Bone marrow (tissue), 2 donors: ENCODE measurements at regions not wholly inside any gene's neighbourhood (a gene's known extent, or its start where the extent isn't known, plus 50 kb on each side); places are given as distances from the start of the nearest gene placed in this dataset.

ENCODE experiments used
- DNase-seq, 2 donors: peaks; one replicate each; lab custom pipeline; 2025; lab: John Stamatoyannopoulos, UW

GRCh38 chr9:673264-673965, 168.1 kb upstream of the DMRT1 start:
- DNase-seq, result no peak

GRCh38 chr9:673966-674526, 167.5 kb upstream of the DMRT1 start:
- no peak for DNase-seq

DNA sequence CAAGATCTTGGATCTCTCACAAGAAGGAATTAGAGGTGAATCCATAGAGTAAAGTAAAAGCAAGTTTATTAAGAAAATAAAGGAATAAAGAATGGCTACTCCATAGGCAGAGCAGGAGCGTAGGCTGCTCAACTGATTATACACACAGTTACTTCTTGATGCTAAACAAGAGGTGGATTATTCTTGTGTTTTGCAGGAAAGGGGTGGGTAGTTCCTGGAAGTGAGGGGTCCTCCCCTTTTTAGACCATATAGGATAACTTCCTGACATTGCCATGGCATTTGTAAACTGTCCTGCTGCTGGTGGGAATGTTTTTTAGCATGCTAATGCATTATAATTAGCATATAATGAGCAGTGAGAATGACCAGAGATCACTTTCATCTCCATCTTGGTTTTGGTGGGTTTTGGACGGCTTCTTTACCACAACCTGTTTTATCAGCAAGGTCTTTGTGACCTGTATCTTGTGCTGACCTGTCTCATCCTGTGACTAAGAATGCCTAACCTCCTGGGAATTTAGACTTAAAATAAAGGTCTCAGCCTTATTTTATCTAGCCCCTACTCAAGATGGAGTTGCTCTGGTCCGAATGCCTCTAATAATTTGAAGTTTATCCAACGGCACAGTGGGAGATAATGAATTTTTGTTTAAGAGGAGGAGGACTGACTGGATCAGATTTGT, 165.7 kb upstream of the DMRT1 start:
- no peak for DNase-seq

- no peak for DNase-seq
These were observed 164.6 kb upstream of the DMRT1 start for GRCh38 chr9:676780-677438.

DNA sequence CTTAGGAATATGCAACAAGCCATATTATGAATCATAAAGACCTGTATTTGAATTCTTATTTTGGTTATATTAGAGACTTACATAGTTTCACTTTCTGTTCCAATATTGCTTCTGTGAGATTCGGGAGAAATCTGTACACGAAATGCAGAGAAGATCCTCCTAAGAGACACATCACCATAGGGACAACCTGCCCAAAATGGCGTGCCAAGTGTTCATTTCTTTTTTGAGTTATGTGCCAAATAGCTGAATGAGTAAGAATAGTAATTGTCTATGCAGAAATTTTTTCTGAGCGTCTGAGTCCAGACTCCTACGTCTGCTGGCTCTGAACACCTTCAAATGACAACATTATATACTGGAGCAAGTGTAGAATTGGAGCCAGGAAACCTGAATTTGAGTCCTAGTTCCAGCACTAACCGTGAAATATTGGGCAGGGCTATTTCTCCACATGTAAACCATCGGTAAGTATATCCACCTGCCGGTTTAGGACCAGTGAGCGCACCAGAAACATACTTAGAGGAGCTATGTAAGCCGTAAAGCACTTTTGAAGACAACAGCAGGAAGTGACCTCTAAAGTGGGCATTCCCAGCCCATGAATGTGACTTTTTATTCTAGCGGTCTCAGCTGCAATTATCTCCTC, 163.9 kb upstream of the DMRT1 start:
- peak in 1 of 2 donors; percentile 2 for DNase-seq

- no peak for DNase-seq
These were observed 162.6 kb upstream of the DMRT1 start for GRCh38 chr9:678897-679296.

DNA sequence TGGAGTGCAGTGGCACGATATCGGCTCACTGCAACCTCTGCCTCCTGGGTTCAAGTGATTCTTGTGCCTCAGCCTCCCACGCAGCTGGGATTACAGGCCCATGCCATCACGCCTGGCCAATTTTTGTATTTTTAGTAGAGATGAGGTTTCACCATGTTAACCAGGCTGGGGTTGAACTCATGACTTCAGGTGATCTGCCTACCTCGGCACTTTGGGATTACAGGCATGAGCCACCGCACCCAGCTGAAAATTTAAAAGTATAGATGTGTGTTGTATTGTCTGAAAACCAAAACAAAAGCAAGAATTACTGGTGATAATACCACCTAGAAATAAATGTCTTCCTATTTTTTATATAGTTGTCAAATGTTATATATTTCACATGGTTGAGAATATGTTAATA, 162.0 kb upstream of the DMRT1 start:
- DNase-seq, result no peak

DNA sequence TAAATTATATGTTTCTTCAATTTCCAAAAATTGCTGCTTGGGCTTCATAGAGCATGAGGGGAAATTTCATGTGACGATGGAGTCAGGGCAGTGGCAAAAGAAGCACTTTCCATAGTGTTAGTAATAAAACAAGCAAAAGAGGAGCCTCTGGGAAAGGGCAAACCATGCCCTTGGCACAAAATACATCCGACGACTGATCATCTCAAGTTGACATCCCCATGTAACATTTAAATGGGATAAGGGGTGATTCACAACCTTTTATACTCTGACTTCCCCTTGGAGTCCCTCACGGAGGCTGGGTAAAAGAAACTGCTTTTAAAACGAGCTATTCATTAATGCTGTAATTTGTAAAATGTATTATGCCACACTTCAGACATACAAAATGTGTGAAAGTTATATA, 161.4 kb upstream of the DMRT1 start:
- DNase-seq, result no peak

DNA sequence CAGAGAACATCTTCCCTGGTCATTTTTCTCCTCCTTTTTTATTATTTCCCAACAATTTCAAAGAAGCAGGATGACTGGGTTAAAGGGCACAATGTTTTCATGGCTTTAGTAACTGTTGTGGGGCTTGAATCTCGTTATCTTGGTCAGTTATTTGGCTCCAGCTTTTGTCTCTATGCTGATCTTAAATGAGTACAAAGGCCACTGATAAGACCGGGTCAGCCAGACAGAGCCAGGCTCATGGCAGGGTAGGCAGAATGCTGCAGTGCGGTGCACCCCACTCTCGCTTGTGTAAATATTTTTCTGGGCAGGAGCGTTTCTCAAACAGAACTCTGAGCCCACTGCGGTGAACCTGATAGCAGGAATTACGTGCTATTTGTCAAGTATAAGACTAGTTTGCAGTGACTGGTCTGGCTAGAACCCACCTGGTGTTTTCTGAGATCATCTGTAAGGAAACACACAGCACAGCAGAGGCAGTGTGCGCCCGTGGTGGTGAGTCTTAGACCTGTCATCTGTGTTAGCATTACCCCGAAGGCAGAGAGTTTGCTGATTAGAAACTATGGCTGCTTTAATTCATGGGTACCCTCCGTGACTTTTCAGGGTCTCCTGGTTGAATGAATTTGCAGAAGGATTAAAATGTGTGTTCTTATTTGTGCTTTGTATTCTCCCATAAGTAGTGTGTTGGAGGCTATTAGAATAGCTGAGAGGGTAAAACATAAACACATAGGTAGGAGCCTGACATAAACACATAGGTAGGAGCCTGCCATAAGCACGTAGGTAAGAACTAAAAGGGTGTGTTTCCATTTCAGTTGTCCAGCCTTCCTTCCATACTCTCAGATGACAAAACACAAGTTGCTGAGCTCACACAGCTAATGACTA, 158.6 kb upstream of the DMRT1 start:
- DNase-seq, result no peak

DNA sequence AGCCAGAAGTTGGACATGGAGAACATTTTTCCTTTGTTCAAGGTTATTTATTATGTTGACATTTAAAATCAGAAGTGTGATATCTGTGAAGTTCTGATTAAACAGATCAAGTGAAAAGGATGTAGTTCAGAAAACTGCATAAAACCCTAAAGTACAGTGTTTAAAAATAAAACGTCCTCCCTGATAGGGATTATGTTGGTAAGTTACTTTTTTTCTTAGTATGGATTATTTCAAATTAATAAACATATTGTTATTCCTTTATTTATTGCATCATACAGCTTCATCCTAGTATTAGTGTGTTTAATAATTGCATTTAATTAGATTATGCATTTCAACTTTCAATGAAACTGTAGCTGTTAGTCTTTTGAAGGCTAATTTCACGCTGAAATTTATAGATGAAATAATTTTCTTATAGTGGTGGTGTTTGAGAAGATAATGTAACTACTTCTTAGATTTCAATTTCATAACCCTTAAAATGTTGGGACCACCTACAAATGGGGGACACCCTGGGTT, 157.9 kb upstream of the DMRT1 start:
- DNase-seq, result no peak

DNA sequence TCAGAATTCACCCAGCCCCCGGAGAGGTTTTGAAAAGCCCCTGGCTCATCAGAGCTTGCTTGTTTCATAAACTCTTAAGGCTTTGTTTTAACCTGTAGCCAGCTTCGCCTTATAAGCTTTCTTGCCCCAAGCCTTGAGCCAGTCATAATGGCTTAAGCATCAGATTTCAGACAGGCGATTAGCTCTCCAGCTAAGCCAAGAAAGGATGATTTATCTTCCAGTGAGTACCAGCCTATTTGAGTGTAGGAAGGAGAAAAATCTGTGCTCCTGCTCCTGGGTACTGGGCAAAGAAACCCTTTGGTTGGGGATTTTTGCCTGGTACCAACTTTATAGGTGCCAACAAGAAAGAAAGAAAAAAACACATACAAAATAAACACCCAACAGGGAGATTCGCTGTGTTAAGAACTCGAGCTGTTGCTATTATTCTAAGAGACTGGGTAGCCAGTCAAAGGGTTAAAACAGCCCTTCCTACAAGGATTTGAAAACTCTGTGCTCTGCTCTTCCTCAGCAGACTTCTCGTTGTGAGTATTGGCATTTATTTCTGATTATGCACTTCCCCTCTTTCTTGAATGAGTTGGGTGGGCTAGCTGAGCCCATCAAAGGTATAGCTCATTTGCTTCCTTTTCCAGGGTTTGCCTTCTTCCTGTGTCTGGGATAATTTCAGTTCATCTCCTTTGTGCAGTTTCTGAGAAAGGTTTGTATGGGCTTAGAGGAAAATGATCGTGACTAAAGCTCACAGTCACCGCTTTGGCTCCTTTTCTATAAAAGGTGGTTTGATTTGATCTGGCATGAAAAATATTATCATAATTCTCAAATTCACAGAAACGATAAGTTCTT, 157.2 kb upstream of the DMRT1 start:
- no peak for DNase-seq

- no peak for DNase-seq
These were observed 156.6 kb upstream of the DMRT1 start for GRCh38 chr9:684941-685340.

- no peak for DNase-seq
These were observed 155.1 kb upstream of the DMRT1 start for GRCh38 chr9:686321-686813.

DNA sequence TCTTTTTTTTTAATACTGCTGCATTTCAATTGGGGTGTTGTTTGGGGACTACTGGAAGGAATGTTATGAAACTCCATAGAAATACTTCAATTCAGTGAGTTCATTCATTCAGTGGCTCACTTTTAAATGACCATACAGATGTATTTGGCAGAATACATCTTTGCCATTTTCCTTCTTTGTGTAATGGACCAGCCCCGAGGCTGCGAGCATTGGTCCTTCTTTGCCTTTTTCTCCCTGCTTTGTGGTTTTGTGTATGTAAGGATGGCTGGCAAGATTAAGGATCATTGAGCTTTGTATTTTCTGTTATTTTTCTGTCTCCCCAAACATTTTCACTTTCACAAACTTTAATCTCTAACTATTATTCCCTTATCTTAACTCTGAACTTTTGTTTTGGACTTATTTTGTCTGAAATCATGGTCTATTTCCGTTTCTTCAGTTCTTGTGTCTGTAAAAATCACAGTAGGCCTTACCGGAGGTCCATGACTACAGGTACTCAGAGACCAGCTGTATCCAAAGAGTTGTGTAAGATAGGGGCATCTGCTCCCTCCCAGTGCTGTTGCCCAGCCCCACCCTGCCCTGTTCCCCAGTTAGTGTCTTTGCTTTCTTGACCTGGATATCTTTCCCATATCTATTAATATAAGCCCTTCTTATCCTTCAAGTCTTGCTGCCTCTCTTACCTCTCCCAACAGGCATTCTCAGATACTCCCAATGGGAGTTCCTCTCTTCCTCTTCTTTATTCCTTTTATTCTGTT, 154.3 kb upstream of the DMRT1 start:
- no peak for DNase-seq

- no peak for DNase-seq
These were observed 153.5 kb upstream of the DMRT1 start for GRCh38 chr9:687994-688393.

GRCh38 chr9:690517-691111, 150.9 kb upstream of the DMRT1 start:
- DNase-seq, result no peak

DNA sequence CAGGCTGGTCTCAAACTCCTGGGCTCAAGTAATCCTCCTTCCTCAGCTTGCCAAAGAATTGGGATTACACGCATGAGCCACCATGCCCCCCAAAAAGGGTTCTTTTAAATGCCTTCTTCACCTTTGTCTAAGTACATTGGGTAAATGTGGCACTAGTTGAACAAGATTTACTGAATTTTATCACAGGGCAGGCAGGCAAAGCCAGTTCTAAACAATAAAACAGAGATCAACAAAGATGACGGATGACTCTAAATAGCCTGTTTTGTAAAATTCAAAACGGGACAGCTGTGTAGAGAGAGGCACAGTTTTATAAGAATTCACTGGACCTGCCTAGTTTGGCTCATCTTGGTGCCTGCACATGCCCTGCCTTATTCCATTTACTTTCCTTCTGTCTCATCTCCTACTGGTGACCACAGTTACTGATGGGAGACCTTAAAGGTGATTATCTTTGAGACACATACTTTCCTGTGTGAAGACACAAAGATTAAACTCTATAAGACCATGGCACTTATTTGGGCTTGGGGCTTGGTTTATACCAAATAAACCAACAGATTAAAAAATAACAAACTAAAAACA, 149.6 kb upstream of the DMRT1 start:
- no peak for DNase-seq

GRCh38 chr9:692636-693129, 148.8 kb upstream of the DMRT1 start:
- no peak for DNase-seq
